BLaER1 (cell line): ENCODE measurements at regions not wholly inside any gene's neighbourhood (a gene's known extent, or its start where the extent isn't known, plus 50 kb on each side); places are given as distances from the start of the nearest gene placed in this dataset.

ENCODE experiments used
- H3K27ac ChIP-seq: shearing (Covaris generic); formaldehyde crosslinking; 2 replicates; pipeline ENCODE4 v1.8.1; 2022
- H3K27me3 ChIP-seq: shearing (Covaris generic); formaldehyde crosslinking; 2 replicates; pipeline ENCODE4 v1.8.1; 2022
- H3K36me3 ChIP-seq: shearing (Covaris generic); formaldehyde crosslinking; 2 replicates; pipeline ENCODE4 v1.8.1; 2022
- H3K4me1 ChIP-seq: shearing (Covaris generic); formaldehyde crosslinking; 2 replicates; pipeline ENCODE4 v1.8.1; 2022
- H3K4me2 ChIP-seq: shearing (Covaris generic); formaldehyde crosslinking; 2 replicates; pipeline ENCODE4 v1.8.1; 2022
- H3K4me3 ChIP-seq: shearing (Covaris generic); formaldehyde crosslinking; 2 replicates; pipeline ENCODE4 v1.8.1; 2022
- H3K9ac ChIP-seq: shearing (Covaris generic); formaldehyde crosslinking; 2 replicates; pipeline ENCODE4 v1.8.1; 2022
- H3K9me3 ChIP-seq: shearing (Covaris generic); formaldehyde crosslinking; 2 replicates; pipeline ENCODE4 v1.8.1; 2022
- H4K20me1 ChIP-seq: shearing (Covaris generic); formaldehyde crosslinking; 2 replicates; pipeline ENCODE4 v1.8.1; 2022
- Cebpa-rat ChIP-seq: shearing (Covaris generic); IDR thresholded peaks from 2 replicates; pipeline ENCODE4 v1.8.1; 2022

DNA sequence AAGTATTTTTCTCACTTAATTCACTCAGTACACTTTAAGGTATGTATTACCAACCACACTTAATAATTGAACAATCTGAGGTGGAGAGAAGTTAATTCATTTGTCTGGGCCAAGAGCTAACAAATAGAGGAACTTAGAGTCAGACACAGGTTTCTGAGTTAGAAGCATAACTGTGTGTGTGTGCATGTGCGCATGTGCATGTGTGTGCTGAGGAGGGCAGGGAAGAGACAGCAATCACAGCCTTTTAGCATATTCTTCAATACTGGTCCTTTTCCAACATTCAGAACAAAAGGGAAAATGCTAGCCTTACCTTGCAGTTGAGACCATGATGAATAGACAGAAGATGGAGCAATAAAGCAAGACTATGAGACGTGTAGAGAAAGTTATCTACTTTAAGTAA lies 136.2 kb upstream of the ATP5MC3 start:
- H3K4me3 ChIP-seq: no peak overlapping the region
- H3K27ac ChIP-seq: no peak overlapping the region
- H3K4me1 ChIP-seq: no peaks in the 10 kb centered on the region
- TF ChIP-seq Cebpa-rat: no peak
- H3K27me3 ChIP-seq: no peaks in the 10 kb centered on the region
- H3K9me3 ChIP-seq: no peaks in the 10 kb centered on the region
- no peaks in the 10 kb centered on the region for H4K20me1 ChIP-seq
- H3K4me2 ChIP-seq: no peak overlapping the region
- H3K36me3 ChIP-seq: no peaks in the 10 kb centered on the region
- no peak overlapping the region for H3K9ac ChIP-seq

DNA sequence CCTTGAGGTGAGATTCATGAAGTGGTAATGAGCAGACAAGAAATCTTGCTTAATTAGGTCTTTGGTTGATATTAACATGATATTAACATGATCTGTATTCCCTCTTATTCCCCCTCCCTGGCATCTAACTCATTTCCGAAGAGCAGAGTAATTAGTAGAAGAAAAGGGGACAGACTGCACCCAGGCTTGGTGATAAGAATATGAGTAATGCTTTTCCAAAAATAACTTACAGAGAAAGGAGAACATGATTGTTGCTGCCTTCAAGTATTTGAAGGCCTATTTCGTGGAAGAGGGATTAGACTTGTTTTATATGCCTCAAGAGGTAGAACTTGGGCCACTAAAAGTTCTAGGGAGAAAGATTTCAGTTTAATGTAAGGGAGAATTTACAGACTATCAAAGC lies 130.6 kb upstream of the ATP5MC3 start:
- no peak for TF ChIP-seq Cebpa-rat
- no peaks in the 10 kb centered on the region for H4K20me1 ChIP-seq

DNA sequence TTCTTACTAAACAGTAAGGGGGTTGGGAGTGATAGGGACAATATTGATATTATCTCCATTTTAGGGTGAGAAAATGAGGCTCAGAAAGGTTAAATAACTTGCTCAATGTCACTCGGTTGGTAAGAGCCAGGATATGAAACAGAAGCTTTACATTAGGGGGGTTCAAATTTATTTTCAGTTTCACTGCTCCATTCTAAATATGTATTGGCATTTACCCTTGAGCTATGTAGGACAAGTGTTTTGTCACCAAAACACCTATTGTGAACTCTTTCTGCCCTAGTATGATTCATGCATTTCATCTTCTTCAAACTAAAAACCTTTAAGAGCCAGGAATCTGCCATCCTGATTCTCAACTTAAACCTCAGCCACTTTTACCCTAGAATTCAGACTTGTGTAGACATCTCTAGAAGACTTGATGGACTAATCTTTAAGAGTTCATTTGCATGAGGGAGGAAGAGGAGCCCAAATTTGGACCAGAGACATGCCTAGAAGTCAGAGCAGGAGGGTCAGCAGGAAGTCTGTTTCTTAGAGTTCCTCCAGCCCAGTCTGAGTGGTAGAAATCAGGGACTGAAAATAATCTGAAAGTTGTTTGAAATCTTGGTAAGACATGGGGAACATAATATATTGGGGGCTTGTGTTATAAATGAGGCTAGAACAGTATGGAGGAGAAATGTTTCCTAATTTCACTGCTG lies 129.4 kb upstream of the ATP5MC3 start:
- Histone ChIP-seq H3K27me3 (no peaks in the 10 kb centered on the region), H3K36me3 (no peaks in the 10 kb centered on the region), H3K4me3 (no peak overlapping the region), H3K27ac (no peak overlapping the region), H3K9me3 (no peaks in the 10 kb centered on the region), H3K4me2 (no peak overlapping the region), H4K20me1 (no peaks in the 10 kb centered on the region), H3K9ac (no peak overlapping the region), H3K4me1 (no peaks in the 10 kb centered on the region)
- no peak for TF ChIP-seq Cebpa-rat

More for the DNA sequence above, 130.6 kb upstream of the ATP5MC3 start:
- Histone ChIP-seq H3K4me1 (no peaks in the 10 kb centered on the region), H3K9me3 (no peaks in the 10 kb centered on the region), H3K4me2 (no peak overlapping the region), H3K36me3 (no peaks in the 10 kb centered on the region), H3K9ac (no peak overlapping the region), H3K27ac (no peak overlapping the region), H3K4me3 (no peak overlapping the region), H3K27me3 (no peaks in the 10 kb centered on the region)

DNA sequence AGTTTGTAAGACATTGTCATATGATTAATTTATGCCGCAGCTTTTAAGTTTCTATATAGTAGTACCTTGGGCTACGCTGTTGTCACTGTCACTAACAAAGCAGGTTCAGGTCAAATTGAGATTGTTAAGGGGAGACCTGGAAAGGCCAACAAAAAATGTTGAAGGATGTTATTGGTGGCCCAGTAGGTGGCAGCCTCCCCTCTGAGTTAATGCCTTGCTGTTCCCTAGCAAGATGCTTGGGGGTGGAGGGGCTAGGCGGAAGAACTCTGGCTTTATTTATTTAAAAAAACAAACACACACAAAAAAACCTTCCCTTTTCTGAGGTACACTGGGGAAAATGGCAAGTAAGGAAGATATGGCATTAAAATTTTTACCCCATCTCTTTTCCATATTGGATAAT lies 128.3 kb upstream of the ATP5MC3 start:
- Histone ChIP-seq H3K4me1 (no peaks in the 10 kb centered on the region), H3K4me3 (no peak overlapping the region), H3K27me3 (no peaks in the 10 kb centered on the region), H3K9ac (no peak overlapping the region), H3K27ac (no peak overlapping the region), H3K9me3 (no peaks in the 10 kb centered on the region), H3K4me2 (no peak overlapping the region), H3K36me3 (no peaks in the 10 kb centered on the region), H4K20me1 (no peaks in the 10 kb centered on the region)
- TF ChIP-seq Cebpa-rat: no peak

DNA sequence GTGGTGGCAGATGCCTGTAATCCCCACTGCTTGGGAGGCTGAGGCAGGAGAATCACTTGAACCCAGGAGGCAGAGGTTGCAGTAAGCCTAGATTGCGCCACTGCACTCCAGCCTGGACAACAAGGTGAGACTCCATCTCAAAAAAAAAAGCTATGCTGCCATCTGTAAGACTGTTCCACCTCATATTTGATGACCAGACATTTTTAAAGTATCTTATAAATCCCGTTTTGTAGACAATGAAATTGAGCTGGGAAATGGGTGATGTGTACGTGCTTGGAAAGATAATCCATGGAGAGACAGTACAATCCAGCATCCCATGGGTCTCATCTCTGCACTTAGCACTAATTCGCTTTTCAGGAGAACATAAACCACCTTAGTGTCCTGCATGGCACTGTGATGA lies 126.5 kb upstream of the ATP5MC3 start:
- no peaks in the 10 kb centered on the region for H3K4me1 ChIP-seq
- no peak overlapping the region for H3K4me3 ChIP-seq
- no peak overlapping the region for H3K27ac ChIP-seq
- H3K4me2 ChIP-seq: no peak overlapping the region
- no peaks in the 10 kb centered on the region for H3K27me3 ChIP-seq
- no peaks in the 10 kb centered on the region for H4K20me1 ChIP-seq
- H3K36me3 ChIP-seq: no peaks in the 10 kb centered on the region
- no peaks in the 10 kb centered on the region for H3K9me3 ChIP-seq
- H3K9ac ChIP-seq: no peak overlapping the region
- TF ChIP-seq Cebpa-rat: no peak

DNA sequence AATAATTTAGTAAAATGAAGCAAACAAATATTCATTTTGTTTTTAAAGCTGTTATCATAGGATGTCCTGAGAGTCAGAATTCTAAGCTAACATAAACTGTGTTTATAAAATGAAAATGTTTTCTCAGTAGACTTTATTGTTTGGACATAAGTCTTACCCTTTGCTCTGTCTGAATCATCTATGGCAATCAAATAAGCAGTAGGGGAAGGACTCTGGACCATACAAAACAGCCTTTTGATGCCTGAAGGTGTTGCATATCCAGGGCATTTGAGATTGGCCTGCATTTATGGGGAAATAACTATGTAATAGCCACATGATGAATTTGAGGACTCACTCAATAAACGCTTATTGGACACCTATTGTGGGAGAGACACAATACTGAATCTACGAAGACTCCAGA lies 123.0 kb upstream of the ATP5MC3 start:
- no peaks in the 10 kb centered on the region for H3K9me3 ChIP-seq
- no peaks in the 10 kb centered on the region for H3K27me3 ChIP-seq
- no peak overlapping the region for H3K4me3 ChIP-seq
- H3K4me2 ChIP-seq: no peak overlapping the region
- no peak overlapping the region for H3K9ac ChIP-seq
- TF ChIP-seq Cebpa-rat: no peak
- H3K4me1 ChIP-seq: no peaks in the 10 kb centered on the region
- no peaks in the 10 kb centered on the region for H4K20me1 ChIP-seq
- H3K27ac ChIP-seq: no peak overlapping the region
- H3K36me3 ChIP-seq: no peaks in the 10 kb centered on the region

DNA sequence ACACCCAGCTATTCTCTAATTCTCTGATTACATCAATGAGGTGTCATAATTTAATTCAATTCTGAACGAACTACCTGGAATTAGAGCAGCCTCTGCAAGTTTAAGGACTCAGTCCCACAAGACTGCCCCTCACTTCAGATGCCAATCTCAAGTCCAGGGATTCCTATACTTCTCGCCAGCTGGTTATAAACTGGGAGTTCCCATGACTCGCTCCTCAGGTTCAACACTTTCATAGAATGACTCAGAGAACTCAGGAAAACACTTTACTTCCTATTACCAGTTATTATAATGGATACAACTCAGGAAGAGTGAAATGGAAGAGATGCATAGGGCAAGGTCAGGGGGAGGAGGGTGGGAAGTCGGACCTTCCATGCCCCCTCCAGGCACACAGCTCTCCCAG lies 112.3 kb upstream of the ATP5MC3 start:
- H3K4me2 ChIP-seq: no peak overlapping the region
- H3K4me1 ChIP-seq: no peaks in the 10 kb centered on the region
- H3K27ac ChIP-seq: no peak overlapping the region
- no peaks in the 10 kb centered on the region for H4K20me1 ChIP-seq
- H3K27me3 ChIP-seq: no peaks in the 10 kb centered on the region
- TF ChIP-seq Cebpa-rat: no peak
- H3K9ac ChIP-seq: no peak overlapping the region
- H3K9me3 ChIP-seq: peaks cover 14% of the 10 kb centered on the region; the same call in 1 of the 2 replicates
- no peak overlapping the region for H3K4me3 ChIP-seq
- H3K36me3 ChIP-seq: no peaks in the 10 kb centered on the region

DNA sequence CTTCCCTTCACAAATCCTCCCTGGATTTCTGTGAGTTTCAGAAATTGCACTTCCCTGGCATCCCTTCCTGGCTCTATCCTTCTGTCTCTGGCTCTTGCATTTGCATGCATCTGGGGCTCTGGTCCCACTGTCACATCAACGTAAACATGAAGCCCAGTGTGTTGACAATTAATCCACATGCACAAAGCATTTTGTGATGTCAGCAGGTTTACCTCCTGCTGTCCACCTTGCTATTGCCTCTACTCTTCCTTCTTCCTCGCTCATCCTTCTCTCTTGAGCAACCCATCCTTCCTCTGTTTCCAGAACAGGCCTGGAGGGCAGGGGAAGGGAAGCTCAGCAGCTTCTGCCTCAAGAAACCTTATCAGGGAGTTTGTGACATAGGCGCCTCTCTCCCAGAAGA lies 111.7 kb upstream of the ATP5MC3 start:
- Histone ChIP-seq H4K20me1 (no peaks in the 10 kb centered on the region), H3K4me2 (no peak overlapping the region), H3K27ac (no peak overlapping the region), H3K36me3 (no peaks in the 10 kb centered on the region), H3K27me3 (no peaks in the 10 kb centered on the region), H3K9ac (no peak overlapping the region), H3K4me3 (no peak overlapping the region), H3K4me1 (no peaks in the 10 kb centered on the region), H3K9me3 (peaks cover 11% of the 10 kb centered on the region; the same call in 1 of the 2 replicates)
- no peak for TF ChIP-seq Cebpa-rat

DNA sequence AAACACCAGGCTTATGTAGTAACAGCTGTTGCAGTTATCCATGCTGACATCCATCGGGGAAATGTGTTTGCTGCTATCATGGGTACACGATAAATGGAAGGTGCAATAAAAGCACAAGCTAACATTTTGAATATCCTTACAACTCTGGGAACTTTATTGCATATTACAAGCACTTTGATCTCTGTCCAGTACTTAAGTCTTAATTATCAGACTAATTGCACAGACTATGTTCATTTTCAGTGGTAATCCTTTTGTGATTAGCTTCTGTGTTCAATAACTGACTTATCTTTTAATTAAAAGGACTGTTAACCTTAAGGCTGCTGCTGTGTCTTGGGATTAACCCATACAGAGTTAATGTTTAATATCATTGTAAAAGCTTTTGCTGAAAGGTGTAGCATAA lies 101.4 kb upstream of the ATP5MC3 start:
- no peaks in the 10 kb centered on the region for H3K4me1 ChIP-seq
- no peak for TF ChIP-seq Cebpa-rat
- H4K20me1 ChIP-seq: no peaks in the 10 kb centered on the region
- no peaks in the 10 kb centered on the region for H3K36me3 ChIP-seq
- no peak overlapping the region for H3K27ac ChIP-seq
- no peak overlapping the region for H3K9ac ChIP-seq
- H3K4me3 ChIP-seq: no peak overlapping the region
- no peaks in the 10 kb centered on the region for H3K9me3 ChIP-seq
- no peaks in the 10 kb centered on the region for H3K27me3 ChIP-seq
- H3K4me2 ChIP-seq: no peak overlapping the region

DNA sequence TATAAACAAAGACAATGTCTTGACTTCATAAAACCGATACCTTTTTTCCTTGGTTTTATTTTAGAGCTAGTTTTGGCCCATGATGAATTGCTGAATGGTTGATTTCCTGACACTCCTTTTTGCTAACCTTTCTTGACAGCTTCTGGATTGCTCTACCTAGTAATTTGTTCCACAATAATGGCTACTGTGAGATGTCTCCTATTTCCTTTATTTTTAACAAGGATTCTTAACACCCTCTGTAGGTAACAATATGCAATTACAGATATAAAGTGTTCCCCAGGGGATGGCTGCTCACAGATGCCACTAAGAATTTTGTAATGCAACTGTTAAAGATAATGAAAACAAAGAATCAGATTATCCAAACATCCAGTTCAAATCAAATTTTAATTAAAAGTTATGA lies 100.8 kb upstream of the ATP5MC3 start:
- Histone ChIP-seq H3K9me3 (no peaks in the 10 kb centered on the region), H3K4me3 (no peak overlapping the region), H3K4me2 (no peak overlapping the region), H3K4me1 (no peaks in the 10 kb centered on the region), H3K36me3 (no peaks in the 10 kb centered on the region), H3K27me3 (no peaks in the 10 kb centered on the region), H3K27ac (no peak overlapping the region), H4K20me1 (no peaks in the 10 kb centered on the region), H3K9ac (no peak overlapping the region)
- no peak for TF ChIP-seq Cebpa-rat

DNA sequence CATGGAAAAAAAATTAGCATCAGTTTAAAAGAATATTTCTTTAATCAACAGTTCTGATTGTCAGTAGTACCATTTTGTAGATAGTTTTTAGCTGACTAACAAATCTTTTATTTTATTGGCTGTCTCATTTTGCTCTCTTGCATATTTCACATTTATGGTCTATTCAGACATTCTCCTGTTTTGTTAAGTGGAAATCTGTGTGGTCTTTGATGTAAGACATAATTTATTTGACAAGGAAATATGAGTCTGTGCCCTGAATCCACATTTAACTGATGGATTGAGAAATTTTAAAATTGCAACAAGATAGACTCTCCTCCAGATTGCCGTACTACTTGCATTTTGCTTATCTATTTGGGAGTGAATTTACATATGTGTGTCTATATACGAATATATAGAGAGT lies 96.3 kb upstream of the ATP5MC3 start:
- Histone ChIP-seq H3K27me3 (no peaks in the 10 kb centered on the region), H3K4me3 (no peak overlapping the region)

More for the DNA sequence above, 96.3 kb upstream of the ATP5MC3 start:
- no peaks in the 10 kb centered on the region for H3K36me3 ChIP-seq
- no peaks in the 10 kb centered on the region for H4K20me1 ChIP-seq
- no peak overlapping the region for H3K4me2 ChIP-seq
- H3K9me3 ChIP-seq: no peaks in the 10 kb centered on the region
- H3K9ac ChIP-seq: no peak overlapping the region
- H3K4me1 ChIP-seq: no peaks in the 10 kb centered on the region
- no peak for TF ChIP-seq Cebpa-rat
- no peak overlapping the region for H3K27ac ChIP-seq
